Duodenal mucosa (tissue), 2 donors: ENCODE measurements at regions not wholly inside any gene's neighbourhood (a gene's known extent, or its start where the extent isn't known, plus 50 kb on each side); places are given as distances from the start of the nearest gene placed in this dataset.

Source experiments
- H3K27ac ChIP-seq: one replicate; pipeline ENCODE4 v1.7.0; 2013; ENCODE audit warnings: low read depth, low read length
- H3K27me3 ChIP-seq, 2 donors: one replicate each; pipeline ENCODE4 v1.7.0; 2013; ENCODE audit warnings: low read length in 2 of 2, control low read depth in 1 of 2; ENCODE audit not compliant: insufficient read depth in 2 of 2, control insufficient read depth in 1 of 2
- H3K36me3 ChIP-seq, 2 donors: one replicate each; pipeline ENCODE4 v1.7.0; 2013; ENCODE audit warnings: low read length in 2 of 2, control low read depth in 1 of 2; ENCODE audit not compliant: insufficient read depth in 2 of 2, control insufficient read depth in 1 of 2
- H3K4me1 ChIP-seq, 2 donors: one replicate each; pipeline ENCODE4 v1.7.0; 2013; ENCODE audit warnings: low read length in 2 of 2, control low read depth in 1 of 2; ENCODE audit not compliant: insufficient read depth in 2 of 2, control insufficient read depth in 1 of 2
- H3K4me3 ChIP-seq, 2 donors: one replicate each; pipeline ENCODE4 v1.7.0; 2013; ENCODE audit warnings: low read length in 2 of 2, low read depth in 1 of 2
- H3K9ac ChIP-seq, 2 donors: one replicate each; pipeline ENCODE4 v1.7.0; 2013; ENCODE audit warnings: low read length in 2 of 2, low read depth in 1 of 2
- H3K9me3 ChIP-seq, 2 donors: one replicate each; pipeline ENCODE4 v1.7.0; 2013; ENCODE audit warnings: low read length in 2 of 2, control low read depth in 1 of 2; ENCODE audit not compliant: control insufficient read depth in 1 of 2

DNA sequence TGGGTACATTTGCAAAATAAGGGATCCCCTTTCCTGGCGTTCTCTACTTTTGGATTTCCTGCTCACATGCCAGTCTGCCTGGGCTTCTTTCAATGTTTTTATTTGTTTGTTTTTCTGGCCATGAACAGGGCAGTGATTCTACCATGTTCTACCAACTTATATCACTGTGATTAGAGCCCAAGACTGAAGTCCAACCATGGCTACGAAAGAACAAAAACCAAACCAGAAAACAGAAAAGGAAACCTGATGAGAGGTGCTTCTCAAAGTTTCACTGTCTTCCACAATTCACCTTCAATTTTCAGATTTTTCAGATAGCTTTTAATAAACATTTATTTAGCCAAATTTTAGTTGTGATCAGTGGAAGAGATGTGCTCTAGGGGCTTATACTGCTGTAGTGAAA lies 187.6 kb upstream of the TACR3 start:
- Histone ChIP-seq H3K9me3 (no peaks in the 10 kb centered on the region), H3K4me3 (no peak overlapping the region), H3K4me1 (no peaks in the 10 kb centered on the region), H3K27ac (no peak overlapping the region), H3K27me3 (no peaks in the 10 kb centered on the region), H3K9ac (no peak overlapping the region), H3K36me3 (no peaks in the 10 kb centered on the region)

- Histone ChIP-seq H3K9ac (no peak overlapping the region), H3K4me3 (no peak overlapping the region), H3K36me3 (no peaks in the 10 kb centered on the region), H3K4me1 (no peaks in the 10 kb centered on the region), H3K27me3 (no peaks in the 10 kb centered on the region), H3K27ac (no peak overlapping the region), H3K9me3 (no peaks in the 10 kb centered on the region)
These were observed 184.3 kb upstream of the TACR3 start for GRCh38 chr4:103904123-103904522.

DNA sequence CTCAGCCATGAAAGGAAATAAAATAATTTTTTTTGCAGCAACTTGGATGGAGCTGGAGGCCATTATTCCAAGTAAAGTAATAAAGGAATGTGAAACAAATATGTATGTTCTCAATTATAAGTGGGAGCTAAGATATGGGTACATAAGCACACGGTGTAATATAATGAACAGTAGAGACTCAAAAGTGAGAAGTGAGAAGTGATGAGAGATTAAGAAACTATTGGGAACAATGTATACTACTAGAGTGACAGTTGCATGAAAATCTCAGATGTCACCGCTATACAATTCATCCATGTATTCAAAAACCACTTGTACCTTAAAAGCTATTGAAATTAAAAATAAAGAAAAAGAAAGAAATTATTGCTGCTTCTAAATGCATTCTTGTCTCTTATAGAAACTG lies 182.9 kb upstream of the TACR3 start:
- Histone ChIP-seq H3K27me3 (no peaks in the 10 kb centered on the region), H3K27ac (no peak overlapping the region), H3K9me3 (no peaks in the 10 kb centered on the region), H3K36me3 (no peaks in the 10 kb centered on the region), H3K4me1 (no peaks in the 10 kb centered on the region), H3K9ac (no peak overlapping the region), H3K4me3 (no peak overlapping the region)

GRCh38 chr4:103895876-103896465 lies 176.2 kb upstream of the TACR3 start:
- Histone ChIP-seq H3K4me3 (no peak overlapping the region), H3K9me3 (no peaks in the 10 kb centered on the region), H3K27ac (no peak overlapping the region), H3K4me1 (no peaks in the 10 kb centered on the region), H3K36me3 (no peaks in the 10 kb centered on the region), H3K27me3 (no peaks in the 10 kb centered on the region), H3K9ac (no peak overlapping the region)

- Histone ChIP-seq H3K4me3 (no peak overlapping the region), H3K4me1 (no peaks in the 10 kb centered on the region), H3K9me3 (no peaks in the 10 kb centered on the region), H3K36me3 (no peaks in the 10 kb centered on the region), H3K27me3 (no peaks in the 10 kb centered on the region), H3K9ac (no peak overlapping the region), H3K27ac (no peak overlapping the region)
These were observed 172.8 kb upstream of the TACR3 start for GRCh38 chr4:103892586-103892985.

DNA sequence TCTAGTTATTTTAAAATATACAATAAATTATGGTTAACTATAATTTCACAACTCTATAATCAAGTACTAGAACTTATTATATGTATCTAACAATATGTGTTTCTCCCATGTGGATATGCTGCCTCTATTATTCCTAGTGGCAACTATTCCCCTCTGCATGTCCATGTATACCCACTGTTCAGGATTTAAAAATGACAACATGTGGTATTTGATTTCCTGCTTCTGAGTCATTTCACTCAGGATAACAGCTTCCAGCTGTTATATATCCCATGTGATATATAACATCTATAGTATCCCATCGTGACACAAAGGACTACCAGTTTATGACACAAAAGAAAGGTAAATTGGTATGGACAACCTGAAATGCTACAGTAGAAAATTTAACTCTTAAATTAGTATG lies 167.4 kb upstream of the TACR3 start:
- H3K4me3 ChIP-seq: no peak overlapping the region
- no peaks in the 10 kb centered on the region for H3K36me3 ChIP-seq
- H3K27ac ChIP-seq: no peak overlapping the region
- H3K9me3 ChIP-seq: no peaks in the 10 kb centered on the region
- no peaks in the 10 kb centered on the region for H3K27me3 ChIP-seq
- no peaks in the 10 kb centered on the region for H3K4me1 ChIP-seq
- H3K9ac ChIP-seq: no peak overlapping the region

DNA sequence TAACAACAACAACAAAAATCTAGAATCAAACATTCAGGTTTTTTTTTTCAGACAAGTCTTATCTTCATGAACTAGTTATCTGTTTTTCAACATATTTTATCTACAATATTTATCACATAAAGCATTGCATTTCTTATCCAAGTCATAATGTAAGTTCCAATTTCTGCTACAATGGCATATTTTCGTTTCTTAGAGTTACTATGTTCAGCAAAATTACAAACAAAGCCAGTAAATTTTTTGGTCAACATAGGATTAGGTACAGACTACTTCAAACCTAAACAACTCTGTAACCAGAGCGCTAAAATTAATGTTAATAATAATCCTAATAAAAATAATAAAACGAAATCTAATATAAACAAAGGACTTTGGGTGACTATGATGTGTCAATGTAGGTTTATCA lies 165.4 kb upstream of the TACR3 start:
- no peak overlapping the region for H3K27ac ChIP-seq
- no peak overlapping the region for H3K9ac ChIP-seq
- H3K36me3 ChIP-seq: no peaks in the 10 kb centered on the region
- no peaks in the 10 kb centered on the region for H3K9me3 ChIP-seq
- no peak overlapping the region for H3K4me3 ChIP-seq
- no peaks in the 10 kb centered on the region for H3K4me1 ChIP-seq
- no peaks in the 10 kb centered on the region for H3K27me3 ChIP-seq

DNA sequence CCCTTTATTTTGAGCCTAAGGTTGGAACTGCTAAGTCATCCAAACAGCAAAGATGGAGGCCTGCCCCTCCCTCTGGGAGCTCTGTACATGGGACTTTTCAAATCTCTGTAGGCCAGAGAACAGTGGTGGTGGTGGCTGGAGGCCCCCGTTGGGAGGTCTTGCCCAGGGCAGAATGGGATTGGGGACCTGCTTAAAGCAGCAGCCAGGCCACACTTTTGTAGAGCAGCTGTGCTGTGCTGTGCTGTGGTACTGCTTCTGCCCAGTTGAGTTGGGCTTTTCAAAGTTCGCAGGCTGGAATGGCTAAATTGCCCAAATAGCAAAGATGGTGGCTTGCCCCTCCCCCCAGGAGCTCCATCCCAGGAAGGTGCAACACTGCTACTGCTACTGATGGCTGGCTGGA lies 147.5 kb upstream of the TACR3 start:
- H3K9ac ChIP-seq: no peak overlapping the region
- H3K36me3 ChIP-seq: no peaks in the 10 kb centered on the region
- H3K4me1 ChIP-seq: no peaks in the 10 kb centered on the region
- no peaks in the 10 kb centered on the region for H3K27me3 ChIP-seq
- H3K4me3 ChIP-seq: no peak overlapping the region
- peaks cover 0 to 3% of the 10 kb centered on the region in 2 donors for H3K9me3 ChIP-seq
- no peak overlapping the region for H3K27ac ChIP-seq

DNA sequence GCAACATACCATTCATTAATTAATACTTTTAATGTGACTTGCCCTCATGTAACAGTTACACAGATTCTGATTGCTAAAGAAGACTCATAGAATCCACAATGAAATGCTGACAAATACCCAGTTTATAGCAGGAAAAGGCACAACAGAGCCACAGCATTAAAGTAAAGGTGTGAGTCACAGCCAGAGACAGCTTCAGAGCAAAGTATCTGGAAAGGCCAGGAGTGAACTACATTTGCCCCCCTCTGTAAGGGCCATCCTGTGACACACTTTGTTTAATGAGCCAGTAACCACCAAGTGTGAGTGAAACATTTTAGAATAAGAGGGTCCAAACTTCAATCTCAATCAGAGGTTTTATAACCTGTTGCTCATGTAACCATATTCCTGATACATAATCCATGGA lies 133.8 kb upstream of the TACR3 start:
- Histone ChIP-seq H3K27me3 (no peaks in the 10 kb centered on the region), H3K9ac (no peak overlapping the region), H3K4me1 (no peaks in the 10 kb centered on the region), H3K27ac (no peak overlapping the region), H3K9me3 (peaks cover 0 to under 1% of the 10 kb centered on the region in 2 donors), H3K4me3 (no peak overlapping the region), H3K36me3 (no peaks in the 10 kb centered on the region)

DNA sequence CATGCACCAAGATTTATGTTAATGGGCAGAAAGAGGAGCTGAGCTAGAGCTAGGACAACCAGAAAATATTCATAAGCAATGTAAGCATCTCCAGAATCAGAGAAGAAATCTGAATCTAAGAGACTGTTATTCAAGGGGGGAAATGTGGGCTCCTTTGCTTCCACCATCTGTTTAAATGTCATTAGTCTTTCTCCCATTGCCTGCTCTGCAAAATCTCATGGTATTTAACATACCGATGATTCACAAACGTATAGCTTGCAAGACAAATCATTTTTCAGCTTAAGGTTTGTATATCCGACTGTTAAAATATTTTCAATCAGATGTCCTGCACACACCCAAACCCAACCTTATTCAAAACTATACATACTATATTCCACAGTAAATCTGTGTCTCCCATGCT lies 133.4 kb upstream of the TACR3 start:
- H3K4me1 ChIP-seq: no peaks in the 10 kb centered on the region
- H3K36me3 ChIP-seq: no peaks in the 10 kb centered on the region

DNA sequence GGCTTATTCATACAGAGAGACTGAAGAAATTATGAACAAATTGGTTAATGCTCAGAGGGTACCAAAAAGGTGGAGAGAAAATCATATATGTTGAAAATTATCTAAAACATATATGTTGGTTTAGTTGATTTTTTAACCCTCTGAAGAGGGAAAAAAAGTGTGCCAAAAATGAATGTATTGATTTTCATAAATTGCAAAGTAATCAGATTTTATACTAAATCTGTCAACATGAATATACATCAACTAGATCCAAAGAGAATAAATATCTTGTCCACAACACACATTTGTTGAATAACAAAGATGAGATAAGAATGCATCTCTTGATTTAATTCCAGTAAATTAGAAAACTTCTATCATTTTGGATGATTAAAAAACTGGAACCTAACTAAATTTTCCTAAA lies 125.3 kb upstream of the TACR3 start:
- no peak overlapping the region for H3K27ac ChIP-seq

More for the DNA sequence above, 133.4 kb upstream of the TACR3 start:
- Histone ChIP-seq H3K27ac (no peak overlapping the region), H3K27me3 (no peaks in the 10 kb centered on the region), H3K4me3 (no peak overlapping the region), H3K9ac (no peak overlapping the region), H3K9me3 (peaks cover 0 to 5% of the 10 kb centered on the region in 2 donors)

More for the DNA sequence above, 125.3 kb upstream of the TACR3 start:
- H3K9me3 ChIP-seq: peaks cover 0 to 5% of the 10 kb centered on the region in 2 donors
- no peak overlapping the region for H3K9ac ChIP-seq
- H3K27me3 ChIP-seq: no peaks in the 10 kb centered on the region
- H3K4me1 ChIP-seq: no peaks in the 10 kb centered on the region
- H3K36me3 ChIP-seq: no peaks in the 10 kb centered on the region
- no peak overlapping the region for H3K4me3 ChIP-seq
